SK-N-SH (cell line): ENCODE measurements at regions not wholly inside any gene's neighbourhood (a gene's known extent, or its start where the extent isn't known, plus 50 kb on each side); places are given as distances from the start of the nearest gene placed in this dataset.
"Not testable (repeated sequence)": the region's sequence is repeated elsewhere in the genome, so short reads cannot be mapped to it uniquely, and the experiment has no call there.

Experiments used
- EP300 ChIP-seq, 2 experiments: IDR thresholded peaks; 2 replicates each; pipeline versions ENCODE4 v1.4.0 to v1.6.1; 2012; ENCODE audit warnings: borderline replicate concordance in 1 of 2, low read depth in 1 of 2, low read length in 1 of 2
- EZH2phosphoT487 ChIP-seq: fragments of 200-600 bp; sonication (generic); IDR thresholded peaks from 2 replicates; pipeline ENCODE4 v1.6.1; 2017; ENCODE audit warnings: low read depth, mixed run types, mild to moderate bottlenecking, antibody characterized with exemption, moderate library complexity, borderline replicate concordance
- GATA2 ChIP-seq: sonication (generic); formaldehyde crosslinking; IDR thresholded peaks from 2 replicates; pipeline ENCODE4 v1.5.0; 2020; ENCODE audit warnings: mild to moderate bottlenecking, missing genetic modification reagents
- MXI1 ChIP-seq: IDR thresholded peaks from 2 replicates; pipeline ENCODE4 v1.6.1; 2012; ENCODE audit warnings: mild to moderate bottlenecking, low read depth, low read length, improper control_type of control experiment
- RAD21 ChIP-seq: IDR thresholded peaks from 2 replicates; pipeline ENCODE4 v1.6.1; 2012; ENCODE audit warnings: mild to moderate bottlenecking, low read length
- RFX5 ChIP-seq: IDR thresholded peaks from 2 replicates; pipeline ENCODE4 v1.6.1; 2012; ENCODE audit warnings: mild to moderate bottlenecking, improper control_type of control experiment, low read length
- SIN3A ChIP-seq: IDR thresholded peaks from 2 replicates; pipeline ENCODE4 v1.6.1; 2012; ENCODE audit warnings: low read depth, mild to moderate bottlenecking, low read length, moderate library complexity, borderline replicate concordance
- TAF1 ChIP-seq: IDR thresholded peaks from 2 replicates; pipeline ENCODE4 v1.6.1; 2012; ENCODE audit warnings: low read depth, mild to moderate bottlenecking, low read length, moderate library complexity, borderline replicate concordance
- TF ChIP-seq, protein P1 (sequence below): fragments of 200-600 bp; sonication (generic); IDR thresholded peaks from 2 replicates; pipeline ENCODE4 v1.6.1; 2017; ENCODE audit warnings: antibody characterized with exemption, mild to moderate bottlenecking, moderate library complexity
- TF ChIP-seq, protein P2 (sequence below): IDR thresholded peaks from 2 replicates; pipeline ENCODE4 v1.4.0; 2012; ENCODE audit warnings: low read depth, borderline replicate concordance
- TF ChIP-seq, protein P3 (sequence below): IDR thresholded peaks from 2 replicates; pipeline ENCODE4 v1.4.0; 2012; ENCODE audit warnings: low read depth, borderline replicate concordance

DNA sequence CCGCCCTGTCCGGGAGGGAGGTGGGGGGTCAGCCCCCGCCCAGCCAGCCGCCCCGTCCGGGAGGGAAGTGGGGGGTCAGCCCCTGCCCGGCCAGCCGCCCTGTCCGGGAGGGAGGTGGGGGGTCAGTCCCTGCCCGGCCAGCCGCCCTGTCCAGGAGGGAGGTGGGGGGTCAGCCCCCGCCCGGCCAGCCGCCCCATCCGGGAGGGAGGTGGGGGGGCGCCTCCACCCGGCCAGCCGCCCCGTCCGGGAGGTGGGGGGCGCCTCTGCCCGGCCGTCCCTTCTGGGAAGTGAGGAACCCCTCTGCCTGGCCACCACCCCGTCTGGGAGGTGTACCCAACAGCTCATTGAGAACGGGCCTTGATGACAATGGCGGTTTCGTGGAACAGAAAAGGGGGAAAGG is 823.4 kb upstream of the GBE1 start:
- TF ChIP-seq SIN3A; GATA2 (CRISPR knock-in tag); RAD21; EP300 (IDR thresholded peaks at IDR 0.05; ENCODE audit: borderline replicate concordance in 1 of 2, low read depth in 1 of 2, low read length in 1 of 2); MXI1; EZH2phosphoT487; TAF1; RFX5: not testable (repeated sequence)
- TF ChIP-seq, protein P1, sequence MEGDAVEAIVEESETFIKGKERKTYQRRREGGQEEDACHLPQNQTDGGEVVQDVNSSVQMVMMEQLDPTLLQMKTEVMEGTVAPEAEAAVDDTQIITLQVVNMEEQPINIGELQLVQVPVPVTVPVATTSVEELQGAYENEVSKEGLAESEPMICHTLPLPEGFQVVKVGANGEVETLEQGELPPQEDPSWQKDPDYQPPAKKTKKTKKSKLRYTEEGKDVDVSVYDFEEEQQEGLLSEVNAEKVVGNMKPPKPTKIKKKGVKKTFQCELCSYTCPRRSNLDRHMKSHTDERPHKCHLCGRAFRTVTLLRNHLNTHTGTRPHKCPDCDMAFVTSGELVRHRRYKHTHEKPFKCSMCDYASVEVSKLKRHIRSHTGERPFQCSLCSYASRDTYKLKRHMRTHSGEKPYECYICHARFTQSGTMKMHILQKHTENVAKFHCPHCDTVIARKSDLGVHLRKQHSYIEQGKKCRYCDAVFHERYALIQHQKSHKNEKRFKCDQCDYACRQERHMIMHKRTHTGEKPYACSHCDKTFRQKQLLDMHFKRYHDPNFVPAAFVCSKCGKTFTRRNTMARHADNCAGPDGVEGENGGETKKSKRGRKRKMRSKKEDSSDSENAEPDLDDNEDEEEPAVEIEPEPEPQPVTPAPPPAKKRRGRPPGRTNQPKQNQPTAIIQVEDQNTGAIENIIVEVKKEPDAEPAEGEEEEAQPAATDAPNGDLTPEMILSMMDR: not testable (repeated sequence)
- TF ChIP-seq, protein P2, sequence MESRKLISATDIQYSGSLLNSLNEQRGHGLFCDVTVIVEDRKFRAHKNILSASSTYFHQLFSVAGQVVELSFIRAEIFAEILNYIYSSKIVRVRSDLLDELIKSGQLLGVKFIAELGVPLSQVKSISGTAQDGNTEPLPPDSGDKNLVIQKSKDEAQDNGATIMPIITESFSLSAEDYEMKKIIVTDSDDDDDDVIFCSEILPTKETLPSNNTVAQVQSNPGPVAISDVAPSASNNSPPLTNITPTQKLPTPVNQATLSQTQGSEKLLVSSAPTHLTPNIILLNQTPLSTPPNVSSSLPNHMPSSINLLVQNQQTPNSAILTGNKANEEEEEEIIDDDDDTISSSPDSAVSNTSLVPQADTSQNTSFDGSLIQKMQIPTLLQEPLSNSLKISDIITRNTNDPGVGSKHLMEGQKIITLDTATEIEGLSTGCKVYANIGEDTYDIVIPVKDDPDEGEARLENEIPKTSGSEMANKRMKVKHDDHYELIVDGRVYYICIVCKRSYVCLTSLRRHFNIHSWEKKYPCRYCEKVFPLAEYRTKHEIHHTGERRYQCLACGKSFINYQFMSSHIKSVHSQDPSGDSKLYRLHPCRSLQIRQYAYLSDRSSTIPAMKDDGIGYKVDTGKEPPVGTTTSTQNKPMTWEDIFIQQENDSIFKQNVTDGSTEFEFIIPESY: not testable (repeated sequence)
- TF ChIP-seq, protein P3, sequence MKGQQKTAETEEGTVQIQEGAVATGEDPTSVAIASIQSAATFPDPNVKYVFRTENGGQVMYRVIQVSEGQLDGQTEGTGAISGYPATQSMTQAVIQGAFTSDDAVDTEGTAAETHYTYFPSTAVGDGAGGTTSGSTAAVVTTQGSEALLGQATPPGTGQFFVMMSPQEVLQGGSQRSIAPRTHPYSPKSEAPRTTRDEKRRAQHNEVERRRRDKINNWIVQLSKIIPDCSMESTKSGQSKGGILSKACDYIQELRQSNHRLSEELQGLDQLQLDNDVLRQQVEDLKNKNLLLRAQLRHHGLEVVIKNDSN: not testable (repeated sequence)
